HepG2 (cell line): ENCODE measurements at regions not wholly inside any gene's neighbourhood (a gene's known extent, or its start where the extent isn't known, plus 50 kb on each side); places are given as distances from the start of the nearest gene placed in this dataset.

Source experiments
- ATAC-seq: fragments of 200-7000 bp; cut with Tn5 transposase; 3 replicates; pipeline ENCODE4 v1.9.1; 2020; ENCODE audit warnings: mild to moderate bottlenecking, moderate library complexity
- BruUV-seq: library from RNA; stranded (reverse); fragments of 400-500 nt; replicated peaks from 2 replicates; lab custom pipeline; 2021; lab: Mats Ljungman, UMichigan
- CTCF ChIA-PET: fragments of 300-600 bp; formaldehyde crosslinking; extraction: SDS; loops from one replicate; lab custom pipeline; 2021; ENCODE audit warnings: low total read pairs, inconsistent platforms, low intra/inter-chr PET ratio; lab: Yijun Ruan, JAX
- POLR2A ChIA-PET: fragments of 350-600 bp; sonication (Branson Sonifier 250); formaldehyde crosslinking; loops from one replicate; lab custom pipeline; 2020; ENCODE audit warnings: antibody characterized with exemption, inconsistent platforms; lab: Yijun Ruan, JAX
- DNase-seq: peaks from one replicate; pipeline ENCODE4 v3.0.0-alpha.2; 2015; ENCODE audit warnings: low spot score
- FAIRE-seq: peaks from 3 replicates; lab custom pipeline; 2011; peaks lifted over from hg19 to GRCh38; lab: Jason Lieb, UNC
- H2AFZ ChIP-seq: one replicate; pipeline ENCODE4 v1.6.1; 2011; ENCODE audit warnings: low read length, inconsistent platforms
- H3K27ac ChIP-seq: fragments of 300-600 bp; 3 replicates; pipeline ENCODE4 v1.8.0; 2011; ENCODE audit warnings: mixed run types, mild to moderate bottlenecking, mixed read lengths, low read length, inconsistent platforms; ENCODE audit not compliant: insufficient read depth; ENCODE audit errors: extremely low read length
- H3K27me3 ChIP-seq, 2 experiments: fragments of 200-600 bp in 1 of 2; 2 replicates in 1 of 2; 3 replicates in 1 of 2; pipeline versions ENCODE4 v1.6.0 to v1.8.0; 2011; ENCODE audit warnings: low read length in 2 of 2, mild to moderate bottlenecking in 2 of 2, moderate library complexity in 2 of 2, inconsistent platforms in 1 of 2; ENCODE audit not compliant: insufficient read depth in 2 of 2, control insufficient read depth in 1 of 2
- H3K36me3 ChIP-seq, 2 experiments: fragments of 200-600 bp in 1 of 2; replicated peaks in 1 of 2; 2 replicates in 1 of 2; 3 replicates in 1 of 2; pipeline versions ENCODE4 v1.5.1 to v1.8.0; 2011; ENCODE audit warnings: low read length in 2 of 2, inconsistent platforms in 1 of 2; ENCODE audit not compliant: insufficient read depth in 2 of 2, control insufficient read depth in 1 of 2
- H3K4me1 ChIP-seq: 2 replicates; pipeline ENCODE4 v1.5.1; 2012; ENCODE audit warnings: low read length, inconsistent platforms; ENCODE audit not compliant: insufficient read depth
- H3K4me2 ChIP-seq: 2 replicates; pipeline ENCODE4 v1.6.0; 2011; ENCODE audit warnings: low read depth, low read length, inconsistent platforms
- H3K4me3 ChIP-seq, 3 experiments: fragments of 200-600 bp in 1 of 3; sonication (generic), shearing (Covaris generic) in 1 of 3; replicated peaks in 1 of 3; 2 replicates each; pipeline ENCODE4 v1.5.1; 2011 to 2016; ENCODE audit warnings: low read length in 3 of 3, inconsistent platforms in 2 of 3, low read depth in 2 of 3, mild to moderate bottlenecking in 2 of 3, control low read depth in 1 of 3, mixed read lengths in 1 of 3; ENCODE audit not compliant: insufficient read depth in 1 of 3
- H3K79me2 ChIP-seq: one replicate; pipeline ENCODE4 v1.6.1; 2011; ENCODE audit warnings: low read length, inconsistent platforms; ENCODE audit not compliant: insufficient read depth
- H3K9ac ChIP-seq: 2 replicates; pipeline ENCODE4 v1.6.0; 2011; ENCODE audit warnings: mild to moderate bottlenecking, low read depth, low read length, inconsistent platforms; ENCODE audit not compliant: insufficient read depth
- H3K9me3 ChIP-seq: 2 replicates; pipeline ENCODE4 v1.5.1; 2012; ENCODE audit warnings: mild to moderate bottlenecking, low read length
- H4K20me1 ChIP-seq: 2 replicates; pipeline ENCODE4 v1.6.0; 2011; ENCODE audit warnings: inconsistent platforms, mild to moderate bottlenecking, low read length, moderate library complexity; ENCODE audit not compliant: insufficient read depth
- ATAD3A ChIP-seq: sonication (generic); formaldehyde crosslinking; IDR thresholded peaks from 2 replicates; pipeline ENCODE4 v1.4.0; 2020; ENCODE audit warnings: missing genetic modification reagents
- CBX2 ChIP-seq, 2 experiments: fragments of 200-600 bp in 1 of 2; sonication (generic); formaldehyde crosslinking in 1 of 2; IDR thresholded peaks; 2 replicates each; pipeline versions ENCODE4 v1.7.0 to v1.8.1; 2018 to 2022; ENCODE audit warnings: low read depth in 2 of 2, low read length in 1 of 2, mild to moderate bottlenecking in 1 of 2, missing genetic modification reagents in 1 of 2
- CBX5 ChIP-seq: sonication (generic); formaldehyde crosslinking; IDR thresholded peaks from 2 replicates; pipeline ENCODE4 v1.4.0; 2020; ENCODE audit warnings: missing genetic modification reagents, borderline replicate concordance
- FOXP1 ChIP-seq, 2 experiments: fragments of 450-650 bp in 1 of 2; IDR thresholded peaks; 2 replicates each; pipeline ENCODE4 v1.6.1; 2017 to 2018; ENCODE audit warnings: antibody characterized with exemption in 1 of 2
- KMT2B ChIP-seq: IDR thresholded peaks from 2 replicates; pipeline ENCODE4 v1.6.1; 2016; ENCODE audit warnings: missing genetic modification reagents, missing compliant biosample characterization
- POLR2A ChIP-seq, 2 experiments: IDR thresholded peaks; 2 replicates each; pipeline ENCODE4 v1.6.1; 2011; ENCODE audit warnings: low read depth in 2 of 2, low read length in 2 of 2, mild to moderate bottlenecking in 1 of 2, moderate library complexity in 1 of 2; ENCODE audit not compliant: insufficient read depth in 1 of 2
- ZBTB20 ChIP-seq: sonication (generic); formaldehyde crosslinking; IDR thresholded peaks from 2 replicates; pipeline ENCODE4 v1.8.1; 2023; ENCODE audit warnings: missing genetic modification reagents, low read depth, mild to moderate bottlenecking, borderline replicate concordance
- ZNF207 ChIP-seq: fragments of 450-650 bp; IDR thresholded peaks from 2 replicates; pipeline ENCODE4 v1.6.1; 2016; ENCODE audit warnings: antibody characterized with exemption, borderline replicate concordance
- ZSCAN20 ChIP-seq: sonication (generic); formaldehyde crosslinking; IDR thresholded peaks from 2 replicates; pipeline ENCODE4 v1.4.0; 2020; ENCODE audit warnings: missing genetic modification reagents, mild to moderate bottlenecking, borderline replicate concordance
- WGBS: methylation state at CpG from one replicate; pipeline ENCODE4 v1.1.6; 2017; ENCODE audit warnings: low lambda C conversion rate; 5-methylcytosine and 5-hydroxymethylcytosine counted together
- in situ Hi-C: cut with HindIII; loops from 2 replicates; pipeline ENCODE4 v1.10.0; 2017; ENCODE audit warnings: low pct_unique_long_range_greater_than_20kb; ENCODE audit not compliant: extremely low pct_ligation_motif_present
- intact Hi-C: fragments of 100-400 bp; cut with micrococcal nuclease; formaldehyde crosslinking; loops from one replicate; pipeline ENCODE4 v1.10.0; 2022; ENCODE audit not compliant: unreplicated experiment
- TF ChIP-seq, protein P1 (sequence below): sonication (generic); formaldehyde crosslinking; IDR thresholded peaks from 2 replicates; pipeline ENCODE4 v1.9.0; 2021; ENCODE audit warnings: missing genetic modification reagents, mild to moderate bottlenecking, borderline replicate concordance
- TF ChIP-seq, protein P2 (sequence below): sonication (generic); formaldehyde crosslinking; IDR thresholded peaks from 2 replicates; pipeline ENCODE4 v1.4.0; 2020; ENCODE audit warnings: missing genetic modification reagents
- TF ChIP-seq, protein P3 (sequence below): sonication (generic); formaldehyde crosslinking; IDR thresholded peaks from 2 replicates; pipeline ENCODE4 v1.4.0; 2020; ENCODE audit warnings: missing genetic modification reagents, mild to moderate bottlenecking, borderline replicate concordance

GRCh38 chr5:98103807-98104206, 669.7 kb upstream of the RGMB start:
- POLR2A ChIA-PET, result no interaction called here
- Histone ChIP-seq H3K9me3 (no peaks in the 10 kb centered on the region), H3K9ac (no peak overlapping the region), H3K27me3 (no peaks in the 10 kb centered on the region), H3K4me3 (no peak overlapping the region), H3K36me3 (no peaks in the 10 kb centered on the region), H2AFZ (no peak overlapping the region), H3K79me2 (no peaks in the 10 kb centered on the region), H4K20me1 (no peaks in the 10 kb centered on the region), H3K4me1 (no peaks in the 10 kb centered on the region), H3K4me2 (no peak overlapping the region), H3K27ac (no peak overlapping the region)
- in situ Hi-C loops, result no loop called here
- intact Hi-C loops, result no loop called here
- TF ChIP-seq ZBTB20 (CRISPR knock-in tag) (no peak), CBX2 (IDR thresholded peaks at IDR 0.05; ENCODE audit: low read depth, low read length) (no peak), CBX2 (CRISPR knock-in tag; IDR thresholded peaks at IDR 0.05; ENCODE audit: low read depth) (no peak), KMT2B (CRISPR knock-in tag) (no peak), ZSCAN20 (no peak), CBX5 (CRISPR knock-in tag) (no peak), ZNF207 (no peak)
- ATAC-seq, result no peak
- no peak for FAIRE-seq
- CTCF ChIA-PET, result no interaction called here
- BruUV-seq, result no TSS peak
- no peak for DNase-seq
- WGBS, result 15% methylated on average over 5 of the region's 5 CpGs

GRCh38 chr5:98104454-98105188, 668.8 kb upstream of the RGMB start:
- intact Hi-C loops (no loop called here), in situ Hi-C loops (no loop called here)
- Histone ChIP-seq H3K4me1 (no peaks in the 10 kb centered on the region), H3K36me3 (no peaks in the 10 kb centered on the region), H3K4me2 (no peak overlapping the region), H4K20me1 (no peaks in the 10 kb centered on the region), H3K27ac (no peak overlapping the region), H3K27me3 (no peaks in the 10 kb centered on the region), H2AFZ (no peak overlapping the region), H3K9ac (no peak overlapping the region), H3K4me3 (no peak overlapping the region), H3K79me2 (no peaks in the 10 kb centered on the region), H3K9me3 (no peaks in the 10 kb centered on the region)
- POLR2A ChIA-PET, result no interaction called here
- DNase-seq, result no peak
- no peak for ATAC-seq
- no TSS peak for BruUV-seq
- 21% methylated on average over 3 of the region's 3 CpGs for whole genome bisulfite sequencing
- CTCF ChIA-PET, result no interaction called here
- no peak for FAIRE-seq
- TF ChIP-seq, protein P1, sequence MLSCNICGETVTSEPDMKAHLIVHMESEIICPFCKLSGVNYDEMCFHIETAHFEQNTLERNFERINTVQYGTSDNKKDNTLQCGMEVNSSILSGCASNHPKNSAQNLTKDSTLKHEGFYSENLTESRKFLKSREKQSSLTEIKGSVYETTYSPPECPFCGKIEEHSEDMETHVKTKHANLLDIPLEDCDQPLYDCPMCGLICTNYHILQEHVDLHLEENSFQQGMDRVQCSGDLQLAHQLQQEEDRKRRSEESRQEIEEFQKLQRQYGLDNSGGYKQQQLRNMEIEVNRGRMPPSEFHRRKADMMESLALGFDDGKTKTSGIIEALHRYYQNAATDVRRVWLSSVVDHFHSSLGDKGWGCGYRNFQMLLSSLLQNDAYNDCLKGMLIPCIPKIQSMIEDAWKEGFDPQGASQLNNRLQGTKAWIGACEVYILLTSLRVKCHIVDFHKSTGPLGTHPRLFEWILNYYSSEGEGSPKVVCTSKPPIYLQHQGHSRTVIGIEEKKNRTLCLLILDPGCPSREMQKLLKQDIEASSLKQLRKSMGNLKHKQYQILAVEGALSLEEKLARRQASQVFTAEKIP, result no peak
- TF ChIP-seq, protein P2, sequence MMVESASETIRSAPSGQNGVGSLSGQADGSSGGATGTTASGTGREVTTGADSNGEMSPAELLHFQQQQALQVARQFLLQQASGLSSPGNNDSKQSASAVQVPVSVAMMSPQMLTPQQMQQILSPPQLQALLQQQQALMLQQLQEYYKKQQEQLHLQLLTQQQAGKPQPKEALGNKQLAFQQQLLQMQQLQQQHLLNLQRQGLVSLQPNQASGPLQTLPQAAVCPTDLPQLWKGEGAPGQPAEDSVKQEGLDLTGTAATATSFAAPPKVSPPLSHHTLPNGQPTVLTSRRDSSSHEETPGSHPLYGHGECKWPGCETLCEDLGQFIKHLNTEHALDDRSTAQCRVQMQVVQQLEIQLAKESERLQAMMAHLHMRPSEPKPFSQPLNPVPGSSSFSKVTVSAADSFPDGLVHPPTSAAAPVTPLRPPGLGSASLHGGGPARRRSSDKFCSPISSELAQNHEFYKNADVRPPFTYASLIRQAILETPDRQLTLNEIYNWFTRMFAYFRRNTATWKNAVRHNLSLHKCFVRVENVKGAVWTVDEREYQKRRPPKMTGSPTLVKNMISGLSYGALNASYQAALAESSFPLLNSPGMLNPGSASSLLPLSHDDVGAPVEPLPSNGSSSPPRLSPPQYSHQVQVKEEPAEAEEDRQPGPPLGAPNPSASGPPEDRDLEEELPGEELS (CRISPR knock-in tag), result no peak
- TF ChIP-seq FOXP1 (IDR thresholded peaks at IDR 0.05), result no peak
- no peak for TF ChIP-seq FOXP1 (CRISPR knock-in tag; IDR thresholded peaks at IDR 0.05)
- no peak for TF ChIP-seq POLR2A (IDR thresholded peaks at IDR 0.05; ENCODE audit: insufficient read depth in 1 of 2, low read depth in 2 of 2, low read length in 2 of 2)
- TF ChIP-seq ATAD3A (CRISPR knock-in tag), result no peak
- TF ChIP-seq, protein P3, sequence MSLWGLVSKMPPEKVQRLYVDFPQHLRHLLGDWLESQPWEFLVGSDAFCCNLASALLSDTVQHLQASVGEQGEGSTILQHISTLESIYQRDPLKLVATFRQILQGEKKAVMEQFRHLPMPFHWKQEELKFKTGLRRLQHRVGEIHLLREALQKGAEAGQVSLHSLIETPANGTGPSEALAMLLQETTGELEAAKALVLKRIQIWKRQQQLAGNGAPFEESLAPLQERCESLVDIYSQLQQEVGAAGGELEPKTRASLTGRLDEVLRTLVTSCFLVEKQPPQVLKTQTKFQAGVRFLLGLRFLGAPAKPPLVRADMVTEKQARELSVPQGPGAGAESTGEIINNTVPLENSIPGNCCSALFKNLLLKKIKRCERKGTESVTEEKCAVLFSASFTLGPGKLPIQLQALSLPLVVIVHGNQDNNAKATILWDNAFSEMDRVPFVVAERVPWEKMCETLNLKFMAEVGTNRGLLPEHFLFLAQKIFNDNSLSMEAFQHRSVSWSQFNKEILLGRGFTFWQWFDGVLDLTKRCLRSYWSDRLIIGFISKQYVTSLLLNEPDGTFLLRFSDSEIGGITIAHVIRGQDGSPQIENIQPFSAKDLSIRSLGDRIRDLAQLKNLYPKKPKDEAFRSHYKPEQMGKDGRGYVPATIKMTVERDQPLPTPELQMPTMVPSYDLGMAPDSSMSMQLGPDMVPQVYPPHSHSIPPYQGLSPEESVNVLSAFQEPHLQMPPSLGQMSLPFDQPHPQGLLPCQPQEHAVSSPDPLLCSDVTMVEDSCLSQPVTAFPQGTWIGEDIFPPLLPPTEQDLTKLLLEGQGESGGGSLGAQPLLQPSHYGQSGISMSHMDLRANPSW (CRISPR knock-in tag), result no peak
